Fibroblast of skin of right quadriceps (primary cell): ENCODE measurements at regions not wholly inside any gene's neighbourhood (a gene's known extent, or its start where the extent isn't known, plus 50 kb on each side); places are given as distances from the start of the nearest gene placed in this dataset.
"Not testable (repeated sequence)": the region's sequence is repeated elsewhere in the genome, so short reads cannot be mapped to it uniquely, and the experiment has no call there.

Experiments used
- DNase-seq: peaks from one replicate; pipeline ENCODE4 v3.0.0-alpha.2; 2013

DNA sequence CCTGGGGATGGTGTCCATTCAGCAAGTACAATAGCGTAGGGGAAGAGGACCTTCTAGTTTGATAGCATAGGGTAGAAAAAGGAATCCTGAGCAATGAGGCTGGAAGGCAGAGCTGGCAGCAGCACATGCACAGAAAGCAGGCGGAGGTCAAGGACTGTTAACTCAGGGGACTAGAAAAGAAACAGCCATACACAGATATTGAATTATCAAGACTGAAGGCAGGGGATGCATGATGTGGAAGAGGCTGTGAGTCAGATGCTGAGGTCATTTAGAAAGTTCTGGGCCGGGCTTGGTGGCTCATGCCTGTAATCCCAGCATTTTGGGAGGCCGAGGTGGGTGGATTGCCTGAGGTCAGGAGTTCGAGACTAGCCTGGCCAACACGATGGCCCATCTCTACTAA lies 65.6 kb downstream of the OPTC start:
- peak; percentile 72 for DNase-seq

DNA sequence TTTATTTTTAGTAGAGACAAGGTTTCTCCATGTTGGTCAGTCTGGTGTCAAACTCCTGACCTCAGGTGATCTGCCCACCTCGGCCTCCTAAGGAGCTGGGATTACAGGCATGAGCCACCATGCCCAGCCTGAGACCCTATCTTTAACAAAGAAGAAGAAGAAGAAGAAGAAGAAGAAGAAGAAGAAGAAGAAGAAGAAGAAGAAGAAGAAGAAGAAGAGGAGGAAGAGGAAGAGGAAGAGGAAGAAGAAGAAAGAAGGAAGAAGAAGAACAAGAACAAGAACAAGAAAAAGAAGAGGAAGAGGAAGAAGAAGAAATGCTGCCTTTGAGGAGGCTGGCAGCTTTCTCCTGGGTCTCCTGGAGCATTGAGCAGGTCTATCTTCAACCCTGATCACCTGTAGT lies 64.9 kb upstream of the ATP2B4 start:
- not testable (repeated sequence) for DNase-seq

DNA sequence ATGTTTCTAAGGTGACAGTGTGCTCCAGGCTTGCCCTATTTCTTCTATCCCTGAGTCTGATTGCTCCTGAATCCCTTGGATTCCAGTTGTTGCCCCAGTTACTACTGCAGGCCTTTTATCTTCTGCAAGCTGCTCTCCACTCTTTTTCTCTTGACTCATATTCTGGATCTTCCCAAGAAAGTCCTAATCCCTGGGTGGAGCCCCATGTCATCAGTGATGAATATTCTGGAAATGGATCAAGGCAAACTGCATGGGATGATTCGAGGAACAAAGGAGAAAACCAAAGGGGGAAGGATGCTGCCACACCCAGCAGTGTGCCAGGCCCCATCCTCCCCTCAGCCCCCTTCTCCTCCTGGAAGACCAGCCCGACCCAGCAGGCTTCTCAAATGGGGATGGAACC lies 63.3 kb upstream of the ATP2B4 start:
- DNase-seq, result no peak

DNA sequence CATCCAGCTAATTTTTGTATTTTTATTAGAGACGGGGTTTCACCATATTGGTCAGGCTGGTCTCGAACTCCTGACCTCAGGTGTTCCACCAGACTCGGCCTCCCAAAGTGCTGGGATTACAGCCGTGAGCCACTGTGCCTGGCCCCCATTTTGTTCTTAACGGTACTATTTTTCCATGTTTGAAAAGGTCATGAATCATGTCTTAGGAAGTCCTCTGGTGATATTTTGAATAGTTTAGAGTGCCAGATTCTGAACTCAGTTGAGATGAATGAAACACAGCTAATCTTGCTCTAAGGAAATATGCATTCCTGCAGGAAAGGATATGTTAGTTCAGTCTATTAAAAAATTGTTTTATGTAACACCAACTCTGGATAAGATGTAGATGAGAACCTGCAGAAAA lies 62.6 kb upstream of the ATP2B4 start:
- DNase-seq, result no peak

DNA sequence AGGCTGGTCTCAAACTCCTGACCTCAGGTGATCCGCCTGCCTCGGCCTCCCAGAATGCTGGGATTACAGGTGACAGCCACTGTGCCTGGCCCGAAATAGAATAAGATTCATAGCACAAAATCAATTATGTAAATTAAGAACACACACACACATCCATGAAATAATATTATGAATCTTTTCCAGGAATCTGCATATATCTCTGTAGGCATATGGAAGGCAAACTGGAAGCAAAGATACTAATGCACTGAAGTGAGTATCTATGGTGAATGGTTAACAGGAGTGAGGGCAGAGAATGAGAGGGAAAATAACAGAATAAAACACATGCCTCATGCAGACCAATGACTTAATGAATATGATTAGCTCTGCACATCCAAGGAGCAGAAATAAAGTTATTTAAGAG lies 61.6 kb upstream of the ATP2B4 start:
- no peak for DNase-seq

DNA sequence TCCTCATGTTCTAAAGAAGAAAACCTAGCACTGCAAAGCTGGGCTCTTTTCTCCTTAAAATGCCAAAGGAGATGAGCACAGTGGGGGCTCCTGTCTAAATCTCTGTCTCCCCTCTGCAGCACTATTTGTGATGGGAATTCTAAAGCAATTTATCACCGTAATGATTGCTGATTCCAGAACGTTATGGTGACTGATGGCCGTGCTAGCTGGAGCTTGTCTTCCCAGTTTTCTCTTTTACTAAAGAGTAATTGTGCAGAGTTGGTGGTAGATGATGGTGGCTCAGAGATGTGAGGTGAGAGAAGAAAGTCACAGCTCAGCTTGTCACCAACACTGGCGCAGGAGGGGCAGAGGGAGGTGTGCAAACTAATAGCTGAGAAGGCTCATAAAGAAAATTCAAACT lies 60.7 kb upstream of the ATP2B4 start:
- no peak for DNase-seq

DNA sequence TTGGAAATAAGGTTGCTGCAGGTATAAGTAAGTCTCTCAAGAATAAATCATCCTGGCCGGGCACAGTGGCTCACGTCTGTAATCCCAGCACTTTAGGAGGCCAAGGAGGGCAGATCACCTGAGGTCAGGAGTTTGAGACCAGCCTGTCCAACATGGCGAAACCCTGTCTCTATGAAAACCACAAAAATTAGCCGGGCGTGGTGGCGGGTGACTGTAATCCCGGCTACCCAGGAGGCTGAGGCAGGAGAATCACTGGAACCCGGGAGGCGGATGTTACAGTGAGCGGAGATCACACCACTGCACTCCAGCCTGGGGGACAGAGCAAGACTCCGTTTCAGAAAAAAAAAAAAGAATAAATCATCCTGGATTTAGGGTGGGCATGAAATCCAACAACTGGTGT lies 59.7 kb upstream of the ATP2B4 start:
- not testable (repeated sequence) for DNase-seq

DNA sequence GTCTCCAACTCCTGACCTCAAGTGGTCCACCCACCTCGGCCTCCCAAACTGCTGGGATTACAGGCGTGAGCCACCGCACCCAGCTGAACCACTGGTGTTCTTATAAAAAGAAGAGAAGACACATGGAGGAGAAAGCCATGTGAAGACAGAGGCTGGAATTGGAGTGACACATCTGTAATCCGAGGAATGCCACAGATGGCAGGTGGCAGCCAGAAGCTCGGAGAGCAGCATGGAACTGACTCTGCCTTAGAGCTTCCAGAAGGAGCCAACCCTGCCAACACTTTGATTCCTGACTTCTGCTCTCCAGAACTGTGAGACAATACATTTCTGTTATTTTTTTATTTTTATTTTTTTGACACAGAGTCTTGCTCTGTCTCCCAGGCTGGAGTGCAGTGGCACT lies 59.0 kb upstream of the ATP2B4 start:
- no peak for DNase-seq

DNA sequence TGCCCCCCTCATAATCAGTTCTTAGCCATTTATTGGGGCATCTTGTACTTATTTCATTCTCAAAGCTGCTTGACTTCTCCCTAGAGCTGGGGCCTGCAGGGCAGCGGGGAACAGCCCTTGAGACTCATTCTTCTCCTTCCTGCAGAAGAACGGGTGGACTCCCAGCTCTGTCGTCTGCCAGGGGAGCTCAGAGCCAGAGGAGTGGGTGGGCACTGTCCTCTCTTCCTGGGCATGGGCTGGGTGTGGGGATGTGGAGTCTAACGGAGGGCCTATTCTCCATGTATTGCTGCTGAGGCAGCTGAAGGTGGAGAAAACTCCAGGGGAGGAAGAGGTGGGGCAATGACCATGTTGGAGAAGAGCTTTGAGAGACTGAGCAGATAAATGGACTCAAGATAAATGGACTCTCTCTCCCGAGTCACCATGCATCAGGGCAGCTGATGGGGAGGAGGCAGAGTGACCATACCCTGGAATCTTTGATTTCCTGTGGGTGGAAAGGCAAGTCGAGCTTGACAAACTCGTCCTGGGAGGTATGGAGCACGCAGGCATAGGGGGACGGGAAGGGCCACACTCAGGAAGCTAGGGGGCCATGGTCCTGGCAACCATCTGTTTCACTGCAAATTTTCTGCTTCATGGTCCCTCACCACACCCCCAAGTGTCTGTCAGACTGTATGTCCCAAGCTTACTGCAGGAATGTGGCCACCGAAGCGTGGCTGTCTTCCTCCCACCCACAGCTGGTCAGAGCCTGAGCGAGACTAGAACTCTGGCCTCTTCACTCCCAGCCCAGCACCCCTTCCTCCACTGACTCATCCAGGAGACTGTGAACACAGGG lies 56.9 kb upstream of the ATP2B4 start:
- no peak for DNase-seq

DNA sequence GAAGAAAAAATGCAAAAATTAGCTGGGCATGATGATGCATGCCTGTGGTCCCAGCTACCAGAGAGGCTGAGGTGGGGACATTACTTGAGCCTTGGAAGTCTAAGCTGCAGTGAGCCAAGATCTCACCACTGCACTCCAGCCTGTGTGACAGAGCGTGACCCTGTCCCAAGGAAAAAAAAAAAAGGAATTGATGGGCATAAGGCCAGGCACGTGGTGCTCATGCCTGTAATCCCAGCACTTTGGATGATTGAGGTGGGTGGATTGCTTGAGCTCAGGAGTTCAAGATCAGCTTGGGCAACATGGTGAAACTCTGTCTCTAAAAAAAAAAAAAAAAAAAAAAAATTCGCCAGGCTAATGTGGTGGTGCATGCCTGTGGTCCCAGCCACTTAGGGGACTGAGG lies 55.8 kb upstream of the ATP2B4 start:
- no peak for DNase-seq

DNA sequence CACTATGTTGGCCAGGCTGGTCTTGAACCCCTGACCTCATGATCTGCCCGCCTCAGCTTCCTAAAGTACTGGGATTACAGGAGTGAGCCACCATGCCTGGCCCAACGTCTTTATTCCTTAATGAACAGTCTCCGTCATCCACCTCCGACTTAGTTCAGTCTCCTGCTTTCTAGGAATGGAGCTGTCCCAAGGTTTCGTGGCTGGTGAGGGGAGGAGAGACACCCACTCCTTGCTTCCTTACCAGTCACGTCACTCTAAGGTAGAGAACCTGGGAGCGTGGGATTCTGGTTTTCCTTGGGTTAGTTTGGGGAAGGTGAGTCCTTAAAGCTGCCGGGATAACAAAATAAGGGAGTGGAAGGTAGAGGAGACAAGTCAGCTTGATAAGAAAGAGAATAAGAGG lies 55.0 kb upstream of the ATP2B4 start:
- no peak for DNase-seq

DNA sequence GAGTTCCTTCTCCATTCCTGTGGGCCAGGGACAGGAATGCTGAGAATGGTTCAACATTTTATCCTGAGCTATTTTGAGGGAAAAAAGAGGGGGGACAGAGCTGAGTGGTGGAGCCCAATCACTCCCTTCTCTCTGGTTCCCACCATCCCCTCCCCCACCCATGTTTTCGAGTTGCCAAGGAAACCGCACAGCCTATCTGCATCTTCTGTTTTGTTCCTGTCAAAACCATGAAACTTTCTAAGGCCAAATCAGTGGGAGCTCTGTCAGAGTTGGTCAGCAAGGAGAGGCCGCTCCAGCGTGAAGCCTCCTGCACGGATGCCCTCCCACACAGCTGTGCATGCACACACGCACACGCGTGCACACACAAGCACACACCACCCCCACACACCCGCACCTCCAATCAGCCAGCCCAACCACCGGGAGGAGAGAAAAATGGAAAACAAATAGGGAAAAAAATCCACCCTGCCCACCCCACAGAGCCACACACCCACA lies 54.5 kb upstream of the ATP2B4 start:
- DNase-seq, result peak; percentile 78

DNA sequence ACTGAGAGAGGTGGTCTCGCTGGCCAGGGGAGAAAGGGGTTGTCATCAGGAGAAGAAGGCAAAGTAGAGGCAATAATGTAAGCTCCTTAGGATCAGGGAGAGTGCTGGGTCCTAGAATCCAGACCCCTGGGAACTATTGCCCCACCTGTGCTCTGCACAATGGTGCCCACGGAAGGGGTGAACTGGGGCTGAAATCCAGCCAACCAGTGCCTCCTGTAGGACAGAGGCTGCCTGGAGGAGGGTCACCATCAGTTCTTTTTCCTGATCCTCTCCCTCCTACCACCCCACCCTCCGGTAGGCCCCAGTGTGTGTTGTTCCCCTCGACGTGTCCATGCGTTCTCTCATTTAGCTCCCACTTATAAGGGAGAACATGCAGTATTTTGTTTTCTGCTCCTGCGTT lies 52.9 kb upstream of the ATP2B4 start:
- DNase-seq, result no peak
